ENCODE measurements at regions not wholly inside any gene's neighbourhood (a gene's known extent, or its start where the extent isn't known, plus 50 kb on each side); places are given as distances from the start of the nearest gene placed in this dataset.
A peak's percentile ranks its signal among the peaks of the same experiment; 100 is the strongest.

- TF ChIP-seq IRF2 (CRISPR knock-in tag; IDR thresholded peaks at IDR 0.05; ENCODE audit: borderline replicate concordance, low read depth): no peak
- no peak for TF ChIP-seq ATF3 (CRISPR knock-in tag; conservative IDR thresholded peaks at IDR 0.05)
- TF ChIP-seq FOXP1 (CRISPR knock-in tag; IDR thresholded peaks at IDR 0.05; ENCODE audit: borderline replicate concordance): peak; percentile 82; the same call in 1 of the 2 replicates
- peak; percentile 51; the same call in 1 of the 2 replicates for TF ChIP-seq ZBTB21 (CRISPR knock-in tag; IDR thresholded peaks at IDR 0.05; ENCODE audit: borderline replicate concordance)
- 0 out of 2 replicates have a peak, but pooled peaks have one; percentile 25 for TF ChIP-seq RELA (CRISPR knock-in tag; IDR thresholded peaks at IDR 0.05; ENCODE audit: borderline replicate concordance)
- no peak for TF ChIP-seq TEAD1 (CRISPR knock-in tag; IDR thresholded peaks at IDR 0.05)
- TF ChIP-seq CDX4 (CRISPR knock-in tag; IDR thresholded peaks at IDR 0.05; ENCODE audit: borderline replicate concordance): no peak
- TF ChIP-seq NFE2L1 (CRISPR knock-in tag; IDR thresholded peaks at IDR 0.05): peak; percentile 20; the same call in 1 of the 2 replicates
- no peak for TF ChIP-seq FOXP4 (CRISPR knock-in tag; IDR thresholded peaks at IDR 0.05)
- TF ChIP-seq MXD4 (CRISPR knock-in tag; IDR thresholded peaks at IDR 0.05; ENCODE audit: borderline replicate concordance): no peak
- TF ChIP-seq ELF4 (CRISPR knock-in tag; IDR thresholded peaks at IDR 0.05; ENCODE audit: low read depth): no peak
- no peak for TF ChIP-seq PRRX2 (CRISPR knock-in tag; IDR thresholded peaks at IDR 0.05)
- TF ChIP-seq GRHL2 (CRISPR knock-in tag; IDR thresholded peaks at IDR 0.05; ENCODE audit: insufficient replicate concordance, severe bottlenecking): no peak
- no peak for TF ChIP-seq ZNF396 (CRISPR knock-in tag; IDR thresholded peaks at IDR 0.05; ENCODE audit: borderline replicate concordance)
- no peak for TF ChIP-seq AR (CRISPR knock-in tag; IDR thresholded peaks at IDR 0.05)
- no peak for TF ChIP-seq E2F1 (CRISPR knock-in tag; IDR thresholded peaks at IDR 0.05)
- 0 out of 2 replicates have a peak, but pooled peaks have one; percentile 49 for TF ChIP-seq MLX (CRISPR knock-in tag; IDR thresholded peaks at IDR 0.05)
- TF ChIP-seq GTF2I (CRISPR knock-in tag; conservative IDR thresholded peaks at IDR 0.05): 0 out of 2 replicates have a peak, but pooled peaks have one; percentile 50
- peak; percentile 50; the same call in 1 of the 2 replicates for TF ChIP-seq SP1 (CRISPR knock-in tag; conservative IDR thresholded peaks at IDR 0.05)
- no peak for TF ChIP-seq FOXK1 (CRISPR knock-in tag; IDR thresholded peaks at IDR 0.05)
- no peak for TF ChIP-seq TEAD4 (CRISPR knock-in tag; IDR thresholded peaks at IDR 0.05)
- TF ChIP-seq USF2 (CRISPR knock-in tag; IDR thresholded peaks at IDR 0.05): no peak
- TF ChIP-seq PREB (CRISPR knock-in tag; IDR thresholded peaks at IDR 0.05; ENCODE audit: borderline replicate concordance): no peak
Measured at GRCh38 chr5:171520300-171521174, 101.1 kb downstream of the FGF18 start (continued).

All from WTC11 (cell line).